GM21423 (cell line): ENCODE measurements at regions not wholly inside any gene's neighbourhood (a gene's known extent, or its start where the extent isn't known, plus 50 kb on each side); places are given as distances from the start of the nearest gene placed in this dataset.
A peak's percentile ranks its signal among the peaks of the same experiment; 100 is the strongest.

Experiments
- ATAC-seq: cut with Tn5 transposase; IDR thresholded peaks from one replicate; pipeline ENCODE4 v1.9.1; 2021; ENCODE audit warnings: mild to moderate bottlenecking, moderate library complexity; ENCODE audit not compliant: unreplicated experiment

DNA sequence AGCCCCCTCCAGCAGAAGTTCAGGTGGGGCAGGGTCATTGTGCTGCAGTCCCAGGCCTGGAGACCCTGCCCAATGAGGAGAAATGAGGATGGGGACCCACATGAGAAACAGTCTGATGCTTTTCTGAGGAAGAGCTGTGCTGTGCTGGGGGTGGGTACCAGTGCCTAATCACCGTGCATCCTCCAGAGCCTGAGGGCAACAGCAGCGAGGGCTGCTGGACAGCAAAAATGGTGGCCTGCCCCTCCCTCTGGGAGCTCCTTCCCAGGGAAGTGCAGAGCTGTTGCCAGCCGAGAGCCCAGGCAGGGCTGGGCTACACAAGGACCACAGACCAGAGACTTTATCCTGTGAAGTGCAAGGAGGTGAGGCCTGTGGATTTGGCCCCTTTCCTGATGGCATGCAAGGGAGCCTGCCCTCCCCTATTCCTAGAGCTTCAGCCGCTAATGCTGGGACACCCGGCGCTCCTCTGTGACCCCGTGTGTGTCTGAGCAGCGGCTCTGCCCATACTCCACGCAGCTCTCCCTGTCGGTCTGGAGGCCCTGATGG is 134.8 kb downstream of the DSEL start:
- no peak for ATAC-seq

DNA sequence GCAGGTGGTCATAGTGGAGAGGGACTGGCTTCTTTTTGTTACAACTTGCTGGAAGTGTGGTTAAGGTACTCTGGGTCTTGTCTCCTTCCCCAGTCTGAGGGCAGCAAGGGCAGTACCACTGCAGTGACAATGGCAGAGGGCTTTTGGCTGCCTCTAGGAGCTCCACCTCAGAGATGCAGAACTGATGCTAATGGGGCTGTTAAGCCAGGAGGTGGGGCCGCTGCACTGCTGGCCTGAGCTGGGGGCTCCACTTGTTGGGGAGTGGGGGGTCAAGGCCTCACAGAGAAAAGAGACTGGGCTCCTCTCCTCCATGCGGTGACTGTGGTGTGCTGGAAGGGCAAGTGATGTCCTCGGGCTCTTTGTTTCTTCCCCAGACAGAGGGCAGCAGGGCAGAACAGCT is 135.7 kb downstream of the DSEL start:
- no peak for ATAC-seq

DNA sequence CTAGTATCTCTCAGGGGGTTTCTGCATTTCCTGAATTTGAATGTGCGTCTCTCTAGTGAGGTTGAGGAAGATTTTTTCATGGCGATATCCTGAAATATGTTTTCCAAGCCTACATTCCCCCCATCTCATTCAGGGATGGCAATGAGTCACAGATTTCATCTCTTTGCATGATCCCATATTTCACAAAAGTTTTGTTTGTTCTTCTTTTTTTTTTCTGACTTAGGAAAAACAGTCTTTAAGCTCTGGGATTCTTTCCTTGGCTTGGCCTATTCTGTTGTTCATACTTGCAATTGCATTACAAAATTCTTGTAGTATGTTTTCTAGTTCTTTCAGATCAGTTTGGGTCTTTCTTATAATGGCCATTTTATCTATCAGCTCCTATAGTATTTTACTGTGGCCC is 136.5 kb downstream of the DSEL start:
- ATAC-seq = no peak

GRCh38 chr18:67376372-67376771 is 140.1 kb downstream of the DSEL start:
- ATAC-seq = no peak

DNA sequence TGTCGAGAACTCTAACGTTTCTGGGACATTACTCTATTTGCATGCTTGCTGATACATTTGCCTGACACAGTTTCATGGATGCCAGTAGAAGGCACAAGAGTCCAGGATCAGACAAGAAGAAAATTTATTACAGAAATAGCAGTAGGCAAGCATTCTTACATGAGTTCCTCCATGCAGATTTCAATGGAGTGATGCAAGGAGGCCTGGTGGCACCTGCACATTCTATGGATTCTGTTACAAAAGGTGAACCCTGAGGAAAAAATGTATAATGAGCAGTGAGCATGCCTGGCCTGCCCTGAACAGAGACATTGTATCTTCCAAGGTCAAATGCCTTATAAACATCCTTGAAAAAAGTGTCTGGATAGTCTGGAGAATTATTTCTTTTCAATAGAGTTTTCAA is 142.9 kb downstream of the DSEL start:
- ATAC-seq = no peak

DNA sequence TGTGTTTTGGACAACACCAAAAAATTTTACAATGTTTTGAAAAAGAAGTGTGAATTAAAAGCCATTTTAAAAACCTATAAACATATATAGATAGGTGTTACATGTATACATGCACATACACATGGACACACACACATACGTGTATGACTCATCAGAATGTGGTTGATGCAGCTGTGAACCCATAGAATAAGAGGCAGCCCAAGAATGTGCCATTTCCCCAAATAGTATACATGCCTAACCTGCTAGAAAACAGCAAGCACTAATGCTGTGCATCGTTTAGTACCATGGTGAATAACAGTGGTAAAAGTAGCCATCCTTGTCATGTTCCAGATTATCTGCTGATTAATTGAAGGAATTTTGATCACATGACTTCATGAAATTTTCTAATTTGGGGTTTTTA is 149.0 kb downstream of the DSEL start:
- ATAC-seq = no peak

DNA sequence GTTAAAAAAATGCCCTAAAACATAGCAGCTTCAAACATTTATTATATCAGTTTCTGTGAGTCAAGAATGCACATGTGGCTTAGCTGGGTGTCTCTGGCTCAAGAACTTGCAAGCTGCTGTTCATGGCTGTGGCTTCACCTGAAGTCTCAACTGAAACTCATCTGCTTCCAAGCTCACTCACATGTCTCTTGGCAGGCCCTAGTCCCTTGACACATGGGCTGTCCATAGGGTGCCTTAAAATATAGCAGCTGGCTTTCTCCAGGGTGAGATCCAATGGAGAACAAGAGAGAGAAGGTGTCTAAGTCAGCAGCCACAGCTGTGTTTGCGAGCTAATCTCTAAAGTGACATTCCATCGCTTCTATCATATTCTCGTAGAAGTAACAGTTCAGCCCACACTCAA is 152.8 kb downstream of the DSEL start:
- ATAC-seq = no peak

DNA sequence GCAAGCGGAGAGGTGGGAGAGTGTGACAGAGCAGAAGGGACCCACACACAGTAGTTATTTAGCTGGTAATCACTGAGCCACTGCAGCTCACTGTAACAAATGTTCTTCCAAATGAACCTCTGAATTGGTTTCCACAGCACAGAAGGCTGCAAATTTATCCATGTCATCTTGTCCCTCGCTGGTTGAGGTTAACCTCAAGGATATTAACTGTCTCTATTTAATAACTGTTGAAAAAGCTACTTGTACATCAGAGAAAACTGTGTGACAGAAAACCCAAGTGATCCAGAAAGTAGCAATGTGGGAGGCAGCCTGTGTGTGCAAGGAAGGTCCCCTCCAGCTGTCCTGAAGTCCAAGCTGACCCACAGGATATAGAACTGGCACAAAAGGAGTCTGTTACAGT is 153.6 kb downstream of the DSEL start:
- no peak for ATAC-seq

DNA sequence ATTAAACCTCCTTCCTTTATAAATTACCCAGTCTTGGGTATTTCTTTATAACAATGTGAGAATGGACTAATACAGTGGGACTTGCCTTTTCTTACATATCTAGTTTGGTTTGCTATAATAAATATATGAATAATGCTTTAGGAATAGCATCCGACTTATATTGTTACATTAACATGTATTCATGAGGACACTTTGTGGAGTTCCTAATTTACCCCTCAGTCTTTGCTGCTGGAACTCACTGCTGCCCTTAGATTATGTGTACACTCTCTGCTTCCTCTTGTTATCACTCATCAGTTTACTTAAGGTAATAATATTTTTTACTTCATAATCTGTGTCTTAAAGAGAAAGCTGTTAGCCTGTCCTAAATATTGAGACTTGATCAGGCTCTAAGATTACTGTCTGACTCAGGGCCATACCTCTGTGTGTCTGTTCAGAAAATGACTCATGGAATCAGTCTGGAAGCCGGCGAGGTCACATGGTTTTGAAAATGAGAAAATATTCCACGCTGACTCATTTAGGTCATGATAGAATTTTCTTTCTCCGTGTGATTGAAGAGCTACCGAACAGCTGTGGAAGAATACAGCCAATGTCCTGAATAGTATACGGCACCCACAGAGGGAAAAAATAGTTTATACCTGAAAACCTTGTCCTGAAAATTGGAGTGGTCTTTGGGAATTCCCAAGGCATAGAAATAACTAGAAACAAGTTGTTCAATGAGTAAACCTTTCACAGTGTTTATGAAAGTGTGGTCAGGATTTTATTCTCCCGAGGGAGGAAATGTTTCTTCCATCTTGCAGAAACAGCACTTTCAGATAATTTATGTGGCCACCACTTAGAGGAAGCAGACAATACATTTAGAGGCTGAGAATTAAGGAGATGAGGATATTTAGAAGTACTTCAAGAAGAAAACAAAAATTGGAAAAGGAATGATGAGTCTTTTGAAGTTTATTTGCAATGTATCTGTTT is 156.4 kb downstream of the DSEL start:
- peak; percentile 91 for ATAC-seq

DNA sequence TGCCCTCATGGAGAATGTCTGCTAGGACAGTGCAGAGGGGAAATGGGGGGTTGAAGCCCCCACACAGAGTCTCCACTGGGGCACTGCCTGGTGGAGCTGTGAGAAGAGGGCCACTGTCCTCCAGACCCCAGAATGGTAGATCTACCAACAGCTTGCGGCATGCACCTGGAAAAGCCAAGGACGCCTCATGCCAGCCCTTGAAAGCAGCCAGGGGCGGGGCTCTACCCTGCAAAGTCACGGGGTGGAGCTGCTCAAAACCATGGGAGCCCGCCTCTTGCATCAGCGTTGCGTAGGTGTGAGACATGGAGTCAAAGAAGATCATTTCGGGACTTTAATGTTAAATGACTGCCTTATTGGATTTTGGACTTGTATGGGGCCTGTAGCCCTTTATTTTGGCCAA is 157.6 kb downstream of the DSEL start:
- no peak for ATAC-seq

DNA sequence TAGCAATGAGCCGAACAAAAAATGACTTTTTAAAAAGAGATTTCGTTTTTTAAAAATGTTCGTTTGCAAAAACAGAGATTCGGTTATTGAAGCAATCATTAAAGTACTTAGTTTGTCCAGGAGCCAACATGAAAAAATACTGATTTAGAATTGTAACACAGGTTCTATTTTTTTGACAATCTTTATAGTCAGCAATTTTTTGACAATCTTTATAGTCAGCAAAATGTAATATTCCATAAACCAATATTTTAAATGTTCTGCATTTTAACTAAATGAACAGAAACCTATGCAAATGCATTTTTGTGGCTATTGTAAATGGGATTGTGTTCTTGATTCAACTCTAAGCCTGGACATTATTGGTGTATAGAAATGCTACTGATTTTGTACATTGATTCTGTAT is 161.8 kb downstream of the DSEL start:
- no peak for ATAC-seq

GRCh38 chr18:67354091-67354490 is 162.4 kb downstream of the DSEL start:
- ATAC-seq = no peak

GRCh38 chr18:67347438-67347837 is 169.1 kb downstream of the DSEL start:
- no peak for ATAC-seq

DNA sequence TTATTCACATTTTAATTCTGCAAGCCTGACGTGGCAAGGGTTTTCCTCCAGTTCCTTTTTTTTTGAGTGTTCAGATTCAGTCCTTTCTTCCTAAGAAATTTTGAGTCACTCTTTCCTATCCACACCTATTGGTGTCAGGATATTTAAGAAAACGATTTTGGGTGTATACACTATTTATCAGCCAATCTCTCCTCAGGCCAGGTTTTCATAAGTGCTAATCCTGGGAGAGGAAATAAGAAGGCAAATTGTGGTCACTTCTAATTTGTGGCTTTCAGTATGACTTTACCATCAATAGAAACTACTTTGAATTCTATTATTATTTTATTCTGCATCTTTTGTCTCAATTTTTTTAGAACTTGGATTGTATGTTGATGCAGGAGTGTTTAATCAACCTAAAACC is 174.4 kb downstream of the DSEL start:
- ATAC-seq = no peak

DNA sequence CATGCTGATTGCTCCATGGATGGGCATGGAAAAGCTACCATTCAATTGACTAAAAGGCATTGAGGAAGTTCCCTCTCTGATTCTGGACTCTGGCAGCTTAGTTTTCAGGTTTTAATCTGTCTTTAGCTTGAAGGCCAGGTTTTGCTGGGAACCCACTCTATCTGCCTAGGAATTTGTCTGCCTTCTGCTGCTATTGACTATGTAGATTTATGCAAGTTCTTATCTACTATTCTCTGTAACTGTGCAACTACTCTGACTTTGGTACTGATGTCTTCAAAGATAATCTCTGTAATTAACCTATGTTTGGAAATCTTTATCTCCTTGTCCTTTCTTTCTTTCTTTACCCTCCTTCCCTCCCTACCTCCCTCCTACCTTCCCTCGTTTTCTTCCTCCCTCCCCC is 178.8 kb downstream of the DSEL start:
- no peak for ATAC-seq

DNA sequence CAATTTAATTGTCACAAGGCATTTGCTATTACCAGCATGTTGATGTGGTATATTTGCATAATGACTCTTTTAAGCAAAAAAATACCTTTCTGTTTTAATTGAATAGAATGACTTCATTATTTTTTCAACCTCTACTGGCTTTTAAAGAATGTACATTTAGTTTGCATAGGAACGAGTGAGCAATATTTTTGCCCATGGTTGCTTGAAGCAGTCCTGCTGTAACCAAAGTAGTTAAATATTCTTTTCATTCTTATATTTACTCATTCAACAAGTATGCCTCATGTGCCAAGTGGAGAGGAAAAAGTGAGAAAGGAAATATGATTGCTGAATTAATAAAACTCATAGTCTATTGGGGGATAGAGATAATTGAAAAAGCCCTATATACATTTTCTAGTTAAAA is 184.7 kb downstream of the DSEL start:
- no peak for ATAC-seq

GRCh38 chr18:67319109-67319508 is 197.4 kb downstream of the DSEL start:
- ATAC-seq = no peak

DNA sequence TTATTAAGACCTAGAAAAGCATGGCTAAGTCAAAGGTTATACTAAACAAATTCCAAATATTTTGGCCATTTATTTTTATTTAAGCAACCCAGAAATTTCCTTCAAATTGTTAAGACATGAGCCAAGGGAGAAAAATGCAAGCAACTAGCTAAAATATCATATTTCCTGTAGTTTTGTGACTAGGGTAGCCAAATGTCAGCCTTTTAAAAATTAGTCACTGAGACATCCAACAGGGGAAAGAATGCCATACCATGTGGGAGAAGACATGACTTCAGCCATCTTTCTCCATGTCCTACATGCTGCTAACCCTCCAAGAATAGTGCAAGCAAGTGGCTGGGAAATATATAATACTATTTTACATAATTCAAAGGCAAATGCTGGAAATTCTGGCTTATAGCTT is 197.9 kb downstream of the DSEL start:
- no peak for ATAC-seq

- no peak for ATAC-seq
These were observed 205.7 kb downstream of the DSEL start for GRCh38 chr18:67310826-67311225.

DNA sequence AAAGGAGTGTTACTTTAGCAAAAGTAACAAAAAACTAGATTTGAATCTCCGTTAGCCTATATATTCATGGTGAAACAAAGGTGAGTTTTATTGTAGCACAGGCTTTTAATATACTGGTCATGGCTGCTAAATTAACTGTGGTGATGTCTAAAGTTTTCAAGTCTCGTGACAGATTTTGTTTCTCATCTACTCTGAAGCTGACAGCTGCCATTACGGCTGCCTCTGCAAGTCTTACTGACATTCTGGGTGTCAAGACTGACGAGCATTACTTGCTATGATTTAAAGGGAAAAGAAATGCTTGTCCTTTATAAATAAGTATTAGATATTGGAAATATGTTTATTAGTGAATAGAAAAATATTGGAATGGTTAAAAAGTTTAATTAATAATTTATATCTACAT is 207.7 kb downstream of the DSEL start:
- ATAC-seq = no peak

GRCh38 chr18:67305466-67305865 is 211.1 kb downstream of the DSEL start:
- no peak for ATAC-seq

DNA sequence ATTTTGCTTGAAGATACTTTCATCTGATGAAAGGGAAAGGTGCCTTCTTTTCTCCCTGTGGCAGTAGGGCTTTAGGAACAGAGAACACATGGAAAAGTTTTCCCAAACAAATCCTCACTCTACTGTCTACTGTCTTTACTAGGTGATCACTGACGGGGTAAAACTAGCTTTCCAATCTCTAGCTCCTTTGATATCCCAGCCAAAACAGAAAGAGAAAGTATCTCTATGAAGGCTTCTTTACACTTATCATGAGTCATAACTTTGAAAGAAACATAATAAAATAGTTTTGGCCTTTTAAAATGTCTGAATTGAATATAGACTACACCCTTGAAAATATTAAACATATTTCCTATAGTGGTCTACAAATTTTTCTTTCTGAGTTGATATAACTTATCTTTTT is 214.5 kb downstream of the DSEL start:
- no peak for ATAC-seq

DNA sequence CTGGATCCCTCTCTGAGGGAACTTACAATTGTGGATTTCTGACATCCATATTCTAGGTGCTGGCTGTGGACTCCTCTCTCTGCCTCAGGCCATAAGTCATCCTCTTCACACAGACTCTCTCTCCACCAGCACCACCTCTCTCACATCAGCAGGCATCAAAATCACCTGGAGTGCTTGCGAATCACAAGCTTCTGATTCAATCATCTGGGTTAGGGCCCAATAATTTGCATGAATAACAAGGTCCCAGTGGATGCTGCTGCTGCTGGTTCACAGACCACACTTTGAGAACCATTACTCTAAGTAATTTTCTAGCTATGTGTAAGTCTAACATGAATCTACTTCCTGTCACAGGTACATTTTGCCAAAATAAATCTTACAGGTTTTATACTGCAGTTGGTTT is 214.9 kb downstream of the DSEL start:
- ATAC-seq = no peak
